ENCODE measurements at regions not wholly inside any gene's neighbourhood (a gene's known extent, or its start where the extent isn't known, plus 50 kb on each side); places are given as distances from the start of the nearest gene placed in this dataset.

DNA sequence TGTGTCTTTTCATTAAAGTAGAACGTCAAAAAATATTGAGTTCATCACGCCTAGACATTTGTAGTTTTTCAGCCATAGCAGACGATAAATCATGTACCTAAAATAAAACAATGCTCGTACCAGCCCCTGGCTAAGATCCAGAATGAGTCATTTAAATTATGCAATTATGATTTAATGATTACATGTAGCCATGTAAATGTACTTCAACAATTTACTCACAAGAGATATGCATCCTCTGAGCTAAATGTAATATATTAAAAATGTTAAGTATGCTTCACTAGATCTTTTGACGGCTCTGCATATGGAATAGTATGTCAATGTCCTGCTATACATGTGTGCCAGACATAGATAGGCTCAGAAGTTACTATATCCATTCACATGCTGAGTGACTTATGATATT, 1077.8 kb downstream of the ARAP2 start:
- H3K27ac Mint-ChIP-seq (ENCODE audit: low read depth) = no peak overlapping the region
- ATAC-seq (replicated peaks; ENCODE audit: extremely low read depth, poor library complexity, severe bottlenecking) = no peak
- no peaks in the 10 kb centered on the region for H3K27me3 Mint-ChIP-seq
- H3K4me1 Mint-ChIP-seq = no peaks in the 10 kb centered on the region
- no peak for DNase-seq (ENCODE audit: low spot score in 2 of 2)
- H3K36me3 Mint-ChIP-seq (ENCODE audit: insufficient read depth) = no peaks in the 10 kb centered on the region
- no peak overlapping the region for H3K4me3 Mint-ChIP-seq
- peaks cover 6% of the 10 kb centered on the region for H3K9me3 Mint-ChIP-seq

DNA sequence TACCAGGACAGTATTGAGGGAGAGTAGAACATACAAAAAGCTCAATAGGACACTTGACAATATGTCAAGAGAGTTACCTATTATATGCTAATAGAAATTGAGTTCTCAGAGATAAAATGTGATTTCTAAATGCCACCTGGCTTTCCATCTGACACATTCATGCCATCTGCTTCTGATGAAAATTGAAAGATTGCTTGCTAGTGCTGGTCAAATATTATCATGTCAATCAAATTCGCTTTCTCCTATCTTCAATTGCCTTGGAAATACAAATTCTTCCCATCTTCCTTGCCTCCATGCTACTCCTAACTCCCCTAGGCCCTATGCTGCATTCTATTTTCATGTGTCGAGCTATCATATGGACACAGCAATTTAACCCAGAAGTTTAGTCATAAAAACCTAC, 1076.9 kb downstream of the ARAP2 start:
- no peaks in the 10 kb centered on the region for H3K36me3 Mint-ChIP-seq (ENCODE audit: insufficient read depth)
- DNase-seq (ENCODE audit: low spot score in 2 of 2) = no peak
- H3K9me3 Mint-ChIP-seq = peaks cover 15% of the 10 kb centered on the region
- no peaks in the 10 kb centered on the region for H3K27me3 Mint-ChIP-seq
- no peak overlapping the region for H3K27ac Mint-ChIP-seq (ENCODE audit: low read depth)
- H3K4me3 Mint-ChIP-seq = no peak overlapping the region
- H3K4me1 Mint-ChIP-seq = no peaks in the 10 kb centered on the region
- no peak for ATAC-seq (replicated peaks; ENCODE audit: extremely low read depth, poor library complexity, severe bottlenecking)

DNA sequence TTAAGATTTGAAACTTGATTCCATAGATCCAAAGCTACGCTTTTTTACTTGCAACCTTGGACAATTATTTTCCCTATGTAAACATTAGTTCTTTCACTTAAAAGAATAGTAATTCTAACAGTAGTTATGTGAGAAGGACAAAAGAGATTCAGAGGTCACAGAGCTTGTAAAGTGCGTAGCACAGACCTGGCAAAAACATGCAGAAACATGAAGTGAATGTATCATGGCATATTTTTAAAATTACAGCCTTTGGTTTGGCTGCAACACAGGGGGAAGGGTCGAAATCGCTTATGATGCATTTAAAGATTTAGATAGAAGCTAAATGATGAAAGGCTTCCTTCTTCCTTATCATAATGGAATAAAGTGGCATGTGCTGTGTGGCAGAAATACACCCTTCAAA, 1068.8 kb downstream of the ARAP2 start:
- H3K4me3 Mint-ChIP-seq = no peak overlapping the region
- peaks cover 2% of the 10 kb centered on the region for H3K36me3 Mint-ChIP-seq (ENCODE audit: insufficient read depth)
- no peak overlapping the region for H3K27ac Mint-ChIP-seq (ENCODE audit: low read depth)
- no peak for DNase-seq (ENCODE audit: low spot score in 2 of 2)
- no peaks in the 10 kb centered on the region for H3K4me1 Mint-ChIP-seq
- H3K9me3 Mint-ChIP-seq = peaks cover 21% of the 10 kb centered on the region
- no peak for ATAC-seq (replicated peaks; ENCODE audit: extremely low read depth, poor library complexity, severe bottlenecking)
- H3K27me3 Mint-ChIP-seq = no peaks in the 10 kb centered on the region

DNA sequence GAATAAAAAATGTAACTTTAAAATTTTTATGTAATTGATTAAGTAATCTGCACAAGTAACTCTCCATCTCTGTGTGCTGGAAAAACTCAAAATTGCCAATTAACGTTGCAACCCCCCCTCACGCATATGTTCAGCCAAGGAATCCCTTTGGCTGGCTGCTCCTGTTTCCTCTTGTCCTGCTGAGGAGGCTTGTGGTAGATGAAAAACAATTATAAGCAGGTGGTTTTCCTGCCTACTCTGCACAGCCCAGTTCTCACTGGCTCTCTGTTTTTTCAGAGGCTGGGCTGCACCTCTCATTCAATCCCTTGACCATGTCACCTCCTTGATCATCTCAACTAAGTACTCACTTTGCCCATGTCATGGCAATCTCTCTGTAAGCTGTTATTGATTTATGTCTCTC, 1068.4 kb downstream of the ARAP2 start:
- Mint-ChIP-seq H3K9me3 (peaks cover 21% of the 10 kb centered on the region), H3K4me1 (no peaks in the 10 kb centered on the region), H3K36me3 (ENCODE audit: insufficient read depth) (peaks cover 2% of the 10 kb centered on the region), H3K27ac (ENCODE audit: low read depth) (no peak overlapping the region), H3K4me3 (no peak overlapping the region), H3K27me3 (no peaks in the 10 kb centered on the region)
- ATAC-seq (replicated peaks; ENCODE audit: extremely low read depth, poor library complexity, severe bottlenecking) (no peak), DNase-seq (ENCODE audit: low spot score in 2 of 2) (no peak)

DNA sequence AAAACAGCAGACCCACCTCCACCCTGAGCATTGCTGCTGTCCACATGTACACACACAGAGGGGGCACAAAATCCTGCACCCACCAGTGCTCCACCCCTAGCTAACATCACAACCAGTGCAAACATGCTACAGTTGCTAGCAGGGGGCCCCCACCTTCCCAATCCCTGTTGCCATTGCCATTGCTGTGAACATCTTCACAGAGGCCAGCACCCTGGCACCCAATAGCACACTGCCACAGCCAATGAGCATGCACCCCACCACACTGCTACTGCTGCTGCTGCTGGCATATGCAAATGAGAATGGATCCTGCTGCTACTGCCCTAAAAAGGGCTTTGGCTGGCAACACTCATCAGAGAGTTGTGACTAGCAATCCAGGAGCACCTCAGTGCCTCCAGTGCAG, 1061.9 kb downstream of the ARAP2 start:
- Mint-ChIP-seq H3K27ac (ENCODE audit: low read depth) (no peak overlapping the region), H3K4me3 (no peak overlapping the region), H3K9me3 (peaks cover 19% of the 10 kb centered on the region), H3K4me1 (no peaks in the 10 kb centered on the region), H3K36me3 (ENCODE audit: insufficient read depth) (peaks cover 2% of the 10 kb centered on the region), H3K27me3 (no peaks in the 10 kb centered on the region)
- DNase-seq (ENCODE audit: low spot score in 2 of 2) (no peak), ATAC-seq (replicated peaks; ENCODE audit: extremely low read depth, poor library complexity, severe bottlenecking) (no peak)

DNA sequence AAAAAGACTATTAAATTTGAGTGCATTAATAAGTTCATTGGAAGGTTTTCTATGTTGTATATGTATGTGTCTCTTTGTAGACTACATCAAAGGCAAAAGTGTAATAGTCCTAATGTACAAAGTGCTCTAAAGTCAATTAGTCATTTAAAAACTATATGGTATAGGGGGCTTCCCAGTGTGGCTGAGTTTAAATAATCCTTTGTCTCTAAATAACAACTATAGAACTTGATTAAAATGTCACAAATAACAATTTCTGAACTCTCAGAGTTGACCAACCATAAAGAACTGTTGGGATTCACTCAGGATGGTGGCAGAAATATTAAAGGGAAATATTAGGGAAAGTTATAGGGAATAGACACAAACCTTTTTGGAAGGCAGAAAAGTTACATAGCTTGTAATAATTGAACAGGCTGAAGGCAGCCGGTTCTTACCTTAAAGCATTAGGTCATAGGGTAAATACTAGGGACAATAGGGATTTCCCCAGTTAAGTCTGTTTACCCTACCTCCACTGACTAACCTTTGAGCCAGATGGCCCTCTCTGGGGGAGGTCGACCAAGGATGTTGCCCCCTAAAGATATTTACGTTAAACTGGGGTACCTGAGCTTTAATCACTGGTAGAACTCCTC, 1054.2 kb downstream of the ARAP2 start:
- Mint-ChIP-seq H3K4me1 (no peaks in the 10 kb centered on the region), H3K9me3 (peaks cover 6% of the 10 kb centered on the region), H3K27me3 (no peaks in the 10 kb centered on the region), H3K36me3 (ENCODE audit: insufficient read depth) (no peaks in the 10 kb centered on the region), H3K4me3 (no peak overlapping the region), H3K27ac (ENCODE audit: low read depth) (no peak overlapping the region)
- DNase-seq (ENCODE audit: low spot score in 2 of 2) (no peak), ATAC-seq (replicated peaks; ENCODE audit: extremely low read depth, poor library complexity, severe bottlenecking) (no peak)

DNA sequence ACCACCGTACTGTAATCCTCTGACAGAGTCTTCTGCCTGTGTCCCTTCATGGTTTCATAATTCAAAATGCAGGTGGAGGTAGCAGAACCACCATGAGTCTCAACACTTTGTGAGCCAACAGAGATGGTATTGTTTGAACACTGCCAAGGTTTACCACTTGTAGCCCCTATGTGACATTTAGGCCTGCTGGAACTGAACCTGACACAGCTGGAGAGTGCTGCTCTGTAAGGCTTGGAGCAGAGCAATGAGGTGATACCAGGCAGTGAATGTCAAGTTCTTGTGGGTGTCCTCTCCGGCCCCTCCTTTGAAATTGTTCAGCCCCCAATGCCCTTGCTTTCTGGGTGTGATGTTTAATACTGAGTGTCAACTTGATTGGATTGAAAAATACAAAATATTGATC, 1042.9 kb downstream of the ARAP2 start:
- ATAC-seq (replicated peaks; ENCODE audit: extremely low read depth, poor library complexity, severe bottlenecking) = no peak

DNA sequence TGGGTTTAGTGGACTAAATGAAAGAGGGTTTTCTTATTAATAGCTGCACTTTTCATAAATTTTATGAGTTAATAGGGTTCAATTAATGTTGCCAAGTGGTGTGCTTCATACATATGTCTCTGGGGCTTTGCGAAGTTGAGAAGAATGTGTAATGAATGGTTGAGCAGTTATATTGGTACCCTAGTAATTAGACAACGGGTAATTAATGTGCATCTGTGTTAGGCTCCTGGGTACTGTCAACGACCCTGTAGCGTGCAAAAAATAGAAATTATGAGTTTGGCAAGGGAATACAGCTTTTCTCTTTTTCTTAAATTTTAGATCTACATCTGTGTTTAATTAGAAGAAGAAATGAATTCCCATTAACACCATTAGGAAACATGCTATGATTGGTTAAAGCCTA, 1027.7 kb downstream of the ARAP2 start:
- Mint-ChIP-seq H3K4me1 (no peaks in the 10 kb centered on the region), H3K27me3 (no peaks in the 10 kb centered on the region), H3K9me3 (peaks cover 6% of the 10 kb centered on the region), H3K27ac (ENCODE audit: low read depth) (no peak overlapping the region), H3K36me3 (ENCODE audit: insufficient read depth) (no peaks in the 10 kb centered on the region), H3K4me3 (no peak overlapping the region)
- ATAC-seq (replicated peaks; ENCODE audit: extremely low read depth, poor library complexity, severe bottlenecking) (no peak), DNase-seq (ENCODE audit: low spot score in 2 of 2) (no peak)

More for the DNA sequence above, 1042.9 kb downstream of the ARAP2 start:
- Mint-ChIP-seq H3K4me1 (no peaks in the 10 kb centered on the region), H3K27ac (ENCODE audit: low read depth) (no peak overlapping the region), H3K4me3 (no peak overlapping the region), H3K27me3 (no peaks in the 10 kb centered on the region), H3K36me3 (ENCODE audit: insufficient read depth) (no peaks in the 10 kb centered on the region), H3K9me3 (no peaks in the 10 kb centered on the region)
- DNase-seq (ENCODE audit: low spot score in 2 of 2) = no peak

DNA sequence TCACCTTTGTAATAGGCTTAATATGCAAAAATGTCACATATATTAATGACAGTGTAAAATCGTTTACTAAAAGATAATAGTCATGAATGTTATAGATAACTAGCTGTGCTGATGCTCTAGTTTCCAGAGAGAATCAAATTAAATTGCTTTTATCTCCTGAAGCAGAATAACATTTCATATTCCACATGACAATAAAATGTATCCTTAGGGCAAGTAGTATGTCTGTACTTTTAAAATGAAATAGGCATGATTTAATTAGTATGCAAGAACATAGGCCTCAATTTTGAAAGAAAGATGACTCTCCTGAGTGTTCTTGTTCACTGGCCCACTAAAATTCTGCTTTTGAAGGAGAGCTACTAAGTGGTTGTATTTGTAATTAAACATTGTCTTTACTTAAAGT, 1027.0 kb downstream of the ARAP2 start:
- H3K9me3 Mint-ChIP-seq = peaks cover 6% of the 10 kb centered on the region
- no peaks in the 10 kb centered on the region for H3K27me3 Mint-ChIP-seq
- ATAC-seq (replicated peaks; ENCODE audit: extremely low read depth, poor library complexity, severe bottlenecking) (no peak), DNase-seq (ENCODE audit: low spot score in 2 of 2) (no peak)
- H3K4me1 Mint-ChIP-seq = no peaks in the 10 kb centered on the region
- H3K36me3 Mint-ChIP-seq (ENCODE audit: insufficient read depth) = no peaks in the 10 kb centered on the region
- no peak overlapping the region for H3K27ac Mint-ChIP-seq (ENCODE audit: low read depth)
- no peak overlapping the region for H3K4me3 Mint-ChIP-seq

DNA sequence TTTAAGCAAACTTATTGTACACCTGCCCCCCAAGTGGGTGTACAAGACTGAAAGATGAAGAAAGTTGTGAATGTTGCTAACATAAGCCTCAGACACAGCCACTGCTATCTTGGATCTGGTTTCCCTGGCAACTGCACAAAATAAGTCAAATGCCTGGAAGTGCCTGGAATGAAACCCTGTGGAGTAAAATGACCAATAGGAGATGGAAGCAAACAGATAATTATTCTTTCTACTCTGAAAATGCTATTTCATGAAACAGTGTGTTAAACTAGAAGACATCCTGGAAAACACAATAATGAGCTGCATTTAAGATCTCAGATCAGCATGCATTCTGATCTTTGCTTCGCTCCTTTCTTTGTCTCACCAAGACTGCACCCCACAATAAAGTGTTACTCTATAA, 1016.0 kb downstream of the ARAP2 start:
- H3K27ac Mint-ChIP-seq (ENCODE audit: low read depth) = no peak overlapping the region
- ATAC-seq (replicated peaks; ENCODE audit: extremely low read depth, poor library complexity, severe bottlenecking) (no peak), DNase-seq (ENCODE audit: low spot score in 2 of 2) (no peak)
- no peaks in the 10 kb centered on the region for H3K4me1 Mint-ChIP-seq
- H3K4me3 Mint-ChIP-seq = no peak overlapping the region
- H3K27me3 Mint-ChIP-seq = no peaks in the 10 kb centered on the region
- no peaks in the 10 kb centered on the region for H3K36me3 Mint-ChIP-seq (ENCODE audit: insufficient read depth)
- H3K9me3 Mint-ChIP-seq = peaks cover 7% of the 10 kb centered on the region

DNA sequence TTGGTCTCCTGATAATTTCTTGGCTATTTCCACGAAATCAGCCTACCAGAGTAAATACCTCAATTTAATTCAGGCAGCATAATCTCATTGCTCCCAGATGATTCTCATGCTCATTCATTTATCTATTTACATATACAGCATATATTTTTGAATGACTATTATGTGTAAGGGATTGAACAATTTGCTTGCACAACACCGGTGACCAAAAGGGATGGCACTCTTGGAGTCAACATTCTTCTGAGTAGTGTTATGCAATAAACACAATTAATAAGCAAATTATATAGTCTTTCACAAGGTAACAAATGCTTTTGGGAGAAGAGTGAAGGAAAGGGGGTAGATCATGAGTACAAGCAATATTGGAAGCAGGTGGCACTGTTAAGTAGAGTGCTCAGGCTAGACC, 1015.3 kb downstream of the ARAP2 start:
- Mint-ChIP-seq H3K27ac (ENCODE audit: low read depth) (no peak overlapping the region), H3K4me1 (no peaks in the 10 kb centered on the region), H3K27me3 (no peaks in the 10 kb centered on the region), H3K9me3 (peaks cover 6% of the 10 kb centered on the region), H3K4me3 (no peak overlapping the region), H3K36me3 (ENCODE audit: insufficient read depth) (no peaks in the 10 kb centered on the region)
- DNase-seq (ENCODE audit: low spot score in 2 of 2) (no peak), ATAC-seq (replicated peaks; ENCODE audit: extremely low read depth, poor library complexity, severe bottlenecking) (no peak)

DNA sequence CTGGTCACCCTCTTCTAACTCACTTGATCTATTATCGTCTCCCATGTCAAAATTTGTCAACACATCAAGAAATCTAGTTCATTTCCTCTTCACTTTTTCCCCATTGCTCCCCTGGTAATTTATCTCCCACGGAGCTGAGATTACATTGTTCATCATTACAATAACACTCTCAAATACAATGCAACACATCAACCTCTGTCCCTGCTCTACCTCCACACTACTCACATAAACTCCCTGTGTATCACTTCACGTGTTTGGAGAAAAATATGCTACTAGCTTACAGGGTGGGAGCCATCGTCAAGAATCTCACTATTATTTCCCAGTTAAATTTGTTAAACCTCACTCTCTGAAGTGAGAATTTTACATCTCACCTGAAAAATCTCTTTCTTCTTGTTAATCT, 1006.4 kb downstream of the ARAP2 start:
- Mint-ChIP-seq H3K9me3 (peaks cover 16% of the 10 kb centered on the region), H3K36me3 (ENCODE audit: insufficient read depth) (no peaks in the 10 kb centered on the region), H3K4me1 (no peaks in the 10 kb centered on the region), H3K27me3 (no peaks in the 10 kb centered on the region), H3K4me3 (no peak overlapping the region), H3K27ac (ENCODE audit: low read depth) (no peak overlapping the region)
- ATAC-seq (replicated peaks; ENCODE audit: extremely low read depth, poor library complexity, severe bottlenecking) (no peak), DNase-seq (ENCODE audit: low spot score in 2 of 2) (no peak)

DNA sequence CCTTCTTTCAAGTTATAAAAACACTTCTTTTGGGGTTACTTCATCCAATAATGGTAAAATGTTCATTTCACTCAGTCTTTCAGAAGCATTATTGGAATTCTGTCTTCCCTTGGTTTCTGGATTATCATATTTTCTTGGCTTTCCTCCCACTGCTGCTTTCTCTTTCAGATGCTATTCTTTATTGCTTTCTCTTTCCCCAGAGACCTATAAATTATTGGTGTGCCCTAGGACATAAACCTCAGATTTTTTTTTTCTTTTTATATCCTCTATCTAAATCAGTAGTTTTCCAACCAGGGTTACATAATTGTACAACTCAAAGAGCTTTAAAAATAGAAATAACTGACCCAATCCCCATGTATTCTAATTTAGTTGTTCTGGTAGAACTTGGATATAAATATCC, 1005.5 kb downstream of the ARAP2 start:
- Mint-ChIP-seq H3K36me3 (ENCODE audit: insufficient read depth) (no peaks in the 10 kb centered on the region), H3K27ac (ENCODE audit: low read depth) (no peak overlapping the region), H3K9me3 (peaks cover 16% of the 10 kb centered on the region), H3K4me1 (no peaks in the 10 kb centered on the region), H3K4me3 (no peak overlapping the region), H3K27me3 (no peaks in the 10 kb centered on the region)
- DNase-seq (ENCODE audit: low spot score in 2 of 2) (no peak), ATAC-seq (replicated peaks; ENCODE audit: extremely low read depth, poor library complexity, severe bottlenecking) (no peak)

DNA sequence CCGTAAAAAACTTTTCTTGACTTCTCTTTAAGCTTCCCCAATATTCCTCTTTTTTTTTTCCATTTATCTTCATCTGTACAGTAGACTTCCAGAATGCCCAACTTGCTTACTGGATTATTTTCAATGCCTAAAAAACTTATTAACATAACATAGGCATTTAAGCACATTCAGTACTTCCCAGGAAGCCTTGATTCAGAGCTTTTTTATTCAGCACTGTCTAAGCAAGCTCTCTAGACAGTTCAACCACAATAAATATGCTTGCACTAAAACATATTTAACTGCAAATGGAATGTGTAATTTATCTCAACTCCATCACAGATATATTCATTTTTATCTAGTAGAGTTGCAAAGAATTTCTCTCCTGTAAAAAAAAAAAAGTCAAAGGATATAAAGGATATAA, 997.8 kb downstream of the ARAP2 start:
- no peaks in the 10 kb centered on the region for H3K36me3 Mint-ChIP-seq (ENCODE audit: insufficient read depth)
- no peak overlapping the region for H3K4me3 Mint-ChIP-seq
- H3K27me3 Mint-ChIP-seq = no peaks in the 10 kb centered on the region
- peaks cover 7% of the 10 kb centered on the region for H3K9me3 Mint-ChIP-seq
- H3K4me1 Mint-ChIP-seq = no peaks in the 10 kb centered on the region
- no peak for DNase-seq (ENCODE audit: low spot score in 2 of 2)
- no peak for ATAC-seq (replicated peaks; ENCODE audit: extremely low read depth, poor library complexity, severe bottlenecking)
- H3K27ac Mint-ChIP-seq (ENCODE audit: low read depth) = no peak overlapping the region
